HEK293 (cell line): ENCODE measurements at regions not wholly inside any gene's neighbourhood (a gene's known extent, or its start where the extent isn't known, plus 50 kb on each side); places are given as distances from the start of the nearest gene placed in this dataset.
"Not testable (repeated sequence)": the region's sequence is repeated elsewhere in the genome, so short reads cannot be mapped to it uniquely, and the experiment has no call there.

ENCODE experiments used
- CTCF ChIA-PET: fragments of 350-600 bp; formaldehyde crosslinking; extraction: SDS; loops from one replicate; lab custom pipeline; 2021; ENCODE audit warnings: antibody characterized with exemption; lab: Yijun Ruan, JAX
- POLR2A ChIA-PET: fragments of 300-600 bp; formaldehyde crosslinking; extraction: SDS; loops from one replicate; lab custom pipeline; 2020; ENCODE audit warnings: antibody characterized with exemption, inconsistent platforms; lab: Yijun Ruan, JAX
- H3K27ac ChIP-seq: fragments of 200-500 bp; sonication (Bioruptor generic); 2 replicates; pipeline ENCODE4 v1.5.1; 2014; ENCODE audit warnings: low read depth, low read length, control low read depth, inconsistent platforms; ENCODE audit errors: extremely low read depth
- H3K36me3 ChIP-seq, 2 experiments: fragments of 200-500 bp in 1 of 2; sonication (Bioruptor generic) in 1 of 2; 1 replicate in 1 of 2; 2 replicates in 1 of 2; pipeline ENCODE4 v1.5.1; 2014 to 2017; ENCODE audit warnings: inconsistent platforms in 2 of 2, low read length in 2 of 2; ENCODE audit not compliant: control insufficient read depth in 2 of 2, insufficient read depth in 1 of 2
- H3K4me1 ChIP-seq: fragments of 200-500 bp; sonication (Bioruptor generic); 2 replicates; pipeline ENCODE4 v1.5.1; 2014; ENCODE audit warnings: mild to moderate bottlenecking, low read length, inconsistent platforms; ENCODE audit not compliant: control insufficient read depth, insufficient read depth
- H3K4me3 ChIP-seq: 2 replicates; pipeline ENCODE4 v1.5.1; 2011; ENCODE audit warnings: low read depth, mild to moderate bottlenecking, control low read depth, low read length, moderate library complexity
- H3K9me3 ChIP-seq: fragments of 200-500 bp; sonication (Bioruptor generic); 2 replicates; pipeline ENCODE4 v1.5.1; 2014; ENCODE audit warnings: low read depth, low read length, inconsistent platforms; ENCODE audit not compliant: control insufficient read depth, insufficient read depth
- GLIS1 ChIP-seq: fragments of 450-650 bp; formaldehyde crosslinking; IDR thresholded peaks from 2 replicates; pipeline ENCODE4 v1.5.1; 2016; ENCODE audit warnings: missing biosample characterization, missing genetic modification characterization
- GLIS2 ChIP-seq: fragments of 450-650 bp; formaldehyde crosslinking; IDR thresholded peaks from 2 replicates; pipeline ENCODE4 v1.5.1; 2016; ENCODE audit warnings: missing biosample characterization, missing genetic modification characterization
- OVOL3 ChIP-seq: fragments of 450-650 bp; formaldehyde crosslinking; IDR thresholded peaks from 2 replicates; pipeline ENCODE4 v1.5.1; 2016; ENCODE audit warnings: missing biosample characterization, missing genetic modification characterization
- PRDM1 ChIP-seq: fragments of 450-650 bp; formaldehyde crosslinking; IDR thresholded peaks from 2 replicates; pipeline ENCODE4; 2016; ENCODE audit warnings: missing biosample characterization, missing genetic modification characterization
- SP3 ChIP-seq: fragments of 450-650 bp; formaldehyde crosslinking; IDR thresholded peaks from 2 replicates; pipeline ENCODE4 v1.5.1; 2016; ENCODE audit warnings: missing biosample characterization, missing genetic modification characterization
- WT1 ChIP-seq: fragments of 450-650 bp; formaldehyde crosslinking; IDR thresholded peaks from 2 replicates; pipeline ENCODE4 v1.5.1; 2016; ENCODE audit warnings: missing biosample characterization, missing genetic modification characterization
- ZBTB21 ChIP-seq: fragments of 450-650 bp; formaldehyde crosslinking; IDR thresholded peaks from 2 replicates; pipeline ENCODE4 v1.5.1; 2017; ENCODE audit warnings: missing biosample characterization, missing genetic modification characterization
- ZBTB7A ChIP-seq: fragments of 450-650 bp; formaldehyde crosslinking; IDR thresholded peaks from 2 replicates; pipeline ENCODE4 v1.5.1; 2016; ENCODE audit warnings: low read depth, missing biosample characterization, missing genetic modification characterization
- ZEB2 ChIP-seq: fragments of 450-650 bp; formaldehyde crosslinking; IDR thresholded peaks from 2 replicates; pipeline ENCODE4 v1.5.1; 2016; ENCODE audit warnings: missing biosample characterization, missing genetic modification characterization
- ZFP37 ChIP-seq: fragments of 450-650 bp; formaldehyde crosslinking; IDR thresholded peaks from 2 replicates; pipeline ENCODE4 v1.5.1; 2016; ENCODE audit warnings: missing biosample characterization, missing genetic modification characterization
- ZNF16 ChIP-seq: fragments of 450-650 bp; formaldehyde crosslinking; IDR thresholded peaks from 2 replicates; pipeline ENCODE4 v1.5.1; 2016; ENCODE audit warnings: low read depth, missing biosample characterization, missing genetic modification characterization
- ZNF19 ChIP-seq: fragments of 450-650 bp; formaldehyde crosslinking; IDR thresholded peaks from 2 replicates; pipeline ENCODE4; 2016; ENCODE audit warnings: missing biosample characterization, missing genetic modification characterization, low read depth
- ZNF391 ChIP-seq: fragments of 450-650 bp; formaldehyde crosslinking; IDR thresholded peaks from 2 replicates; pipeline ENCODE4 v1.5.1; 2016; ENCODE audit warnings: low read depth, missing biosample characterization, missing genetic modification characterization, borderline replicate concordance
- ZNF394 ChIP-seq: fragments of 450-650 bp; formaldehyde crosslinking; IDR thresholded peaks from 2 replicates; pipeline ENCODE4 v1.5.1; 2016; ENCODE audit warnings: missing biosample characterization, missing genetic modification characterization, mild to moderate bottlenecking, moderate library complexity, borderline replicate concordance
- ZNF473 ChIP-seq: fragments of 450-650 bp; formaldehyde crosslinking; IDR thresholded peaks from 2 replicates; pipeline ENCODE4 v1.5.1; 2017; ENCODE audit warnings: missing biosample characterization, missing genetic modification characterization
- ZNF558 ChIP-seq: fragments of 450-650 bp; formaldehyde crosslinking; IDR thresholded peaks from 2 replicates; pipeline ENCODE4 v1.5.1; 2016; ENCODE audit warnings: missing biosample characterization, missing genetic modification characterization
- ZNF596 ChIP-seq: fragments of 450-650 bp; IDR thresholded peaks from 2 replicates; pipeline ENCODE4 v1.5.0; 2018; ENCODE audit warnings: missing biosample characterization, mild to moderate bottlenecking, missing genetic modification characterization, moderate library complexity
- ZNF610 ChIP-seq: fragments of 450-650 bp; formaldehyde crosslinking; IDR thresholded peaks from 2 replicates; pipeline ENCODE4 v1.5.1; 2016; ENCODE audit warnings: missing biosample characterization, missing genetic modification characterization, borderline replicate concordance
- ZNF664 ChIP-seq: fragments of 450-650 bp; formaldehyde crosslinking; IDR thresholded peaks from 2 replicates; pipeline ENCODE4 v1.5.1; 2016; ENCODE audit warnings: missing biosample characterization, missing genetic modification characterization
- ZSCAN30 ChIP-seq: fragments of 450-650 bp; IDR thresholded peaks from 2 replicates; pipeline ENCODE4 v1.5.1; 2018; ENCODE audit warnings: missing biosample characterization, mild to moderate bottlenecking, missing genetic modification characterization, moderate library complexity
- TF ChIP-seq, protein P1 (sequence below): fragments of 450-650 bp; formaldehyde crosslinking; IDR thresholded peaks from 2 replicates; pipeline ENCODE4 v1.5.1; 2016; ENCODE audit warnings: missing biosample characterization, missing genetic modification characterization
- TF ChIP-seq, protein P2 (sequence below): fragments of 450-650 bp; formaldehyde crosslinking; IDR thresholded peaks from 2 replicates; pipeline ENCODE4 v1.5.1; 2017; ENCODE audit warnings: missing biosample characterization, missing genetic modification characterization

DNA sequence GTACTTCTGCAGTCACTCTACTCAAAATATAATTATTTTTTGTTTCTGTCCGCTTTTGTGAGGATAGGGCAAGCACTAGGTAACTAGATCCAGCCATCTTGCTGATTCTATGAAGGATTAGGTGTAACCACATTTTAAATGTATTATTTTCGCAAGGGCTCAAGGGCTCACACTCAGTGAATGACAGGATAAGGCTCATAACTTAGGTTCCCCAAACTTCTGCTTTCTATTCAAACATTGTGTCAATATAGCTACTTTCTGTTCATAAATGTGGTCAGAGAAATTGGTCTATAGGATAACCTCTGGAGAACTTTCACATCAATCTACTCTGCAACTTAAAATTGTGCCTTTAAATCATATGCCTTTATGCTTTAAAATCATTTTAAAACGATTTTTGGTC is 1141.2 kb downstream of the SORCS1 start:
- CTCF ChIA-PET, result interaction anchor here (1.1 kb wide), 1 partner anchor 18 kb away, joined by 3 read pairs; no protein-coding TSS in a partner anchor
- TF ChIP-seq ZNF16 (tag by site-specific recombination) (no peak), ZNF664 (tag by site-specific recombination) (no peak), ZNF19 (tag by site-specific recombination) (no peak), ZBTB21 (tag by site-specific recombination) (no peak), GLIS1 (tag by site-specific recombination) (no peak), ZNF394 (tag by site-specific recombination) (no peak), PRDM1 (tag by site-specific recombination) (no peak), ZFP37 (tag by site-specific recombination) (no peak), WT1 (tag by site-specific recombination) (no peak), GLIS2 (tag by site-specific recombination) (no peak), ZEB2 (tag by site-specific recombination) (no peak)
- Histone ChIP-seq H3K4me1 (no peaks in the 10 kb centered on the region), H3K36me3 (no peaks in the 10 kb centered on the region), H3K4me3 (no peak overlapping the region), H3K9me3 (no peaks in the 10 kb centered on the region), H3K27ac (no peak overlapping the region)
- POLR2A ChIA-PET, result no interaction called here

DNA sequence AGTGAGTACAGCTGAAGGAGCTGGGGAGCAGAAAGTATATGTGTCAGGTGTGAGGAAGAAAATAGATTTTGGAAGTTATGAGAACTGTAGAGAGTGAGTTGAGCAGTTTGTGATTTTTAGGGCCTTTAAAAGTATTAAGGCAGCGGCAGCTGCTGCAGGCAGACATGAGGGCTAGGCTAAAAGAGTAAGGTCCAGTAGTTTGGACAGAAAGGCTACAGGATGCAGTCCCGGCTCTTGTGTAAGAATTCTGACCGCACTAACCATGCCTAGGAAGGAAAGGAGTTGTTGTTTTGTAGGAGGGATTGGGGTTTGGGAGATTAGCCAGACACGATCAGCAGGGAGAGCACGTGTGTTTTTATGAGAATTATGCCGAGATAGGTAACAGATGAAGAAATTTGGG is 1144.9 kb downstream of the SORCS1 start:
- H3K9me3 ChIP-seq, H3K36me3 ChIP-seq, POLR2A ChIA-PET, H3K4me1 ChIP-seq, H3K4me3 ChIP-seq, CTCF ChIA-PET, H3K27ac ChIP-seq: not testable (repeated sequence)

DNA sequence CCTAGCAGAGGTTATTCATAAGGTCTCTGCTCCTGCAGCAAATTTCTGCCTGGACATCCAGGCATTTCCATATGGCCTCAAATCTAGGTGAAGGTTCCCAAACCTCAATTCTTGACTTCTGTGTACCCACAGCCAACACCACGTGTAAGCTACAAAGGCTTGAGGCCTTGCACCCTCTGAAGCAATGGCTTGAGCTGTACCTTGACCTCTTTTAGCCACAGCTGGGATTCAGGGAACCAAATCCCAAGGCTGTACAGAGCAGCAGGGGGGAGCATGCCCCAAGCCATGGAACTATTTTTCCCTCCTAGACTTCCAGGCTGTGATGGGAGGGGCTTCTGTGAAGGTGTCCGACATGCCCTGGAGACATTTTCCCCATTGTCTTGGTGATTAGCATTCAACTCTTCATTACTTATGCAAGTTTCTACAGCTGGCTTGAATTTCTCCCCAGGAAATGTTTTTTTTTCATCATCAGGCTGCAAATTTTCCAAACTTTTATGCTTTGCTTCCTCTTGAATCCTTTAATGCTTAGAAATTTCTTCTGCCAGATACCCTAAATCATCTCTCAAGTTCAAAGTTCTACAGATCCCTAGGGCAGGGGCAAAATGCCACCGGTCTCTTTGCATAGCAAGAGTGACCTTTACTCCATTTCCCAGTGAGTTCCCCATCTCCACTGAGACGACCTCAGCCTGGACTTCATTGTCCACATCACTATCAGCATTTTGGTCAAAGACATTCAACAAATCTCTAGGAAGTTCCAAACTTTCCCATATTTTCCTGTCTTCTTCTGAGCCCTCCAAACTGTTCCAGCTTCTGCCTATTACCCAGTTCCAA is 1148.9 kb downstream of the SORCS1 start:
- H3K4me3 ChIP-seq, H3K36me3 ChIP-seq, H3K27ac ChIP-seq, POLR2A ChIA-PET, CTCF ChIA-PET, H3K4me1 ChIP-seq, H3K9me3 ChIP-seq: not testable (repeated sequence)

DNA sequence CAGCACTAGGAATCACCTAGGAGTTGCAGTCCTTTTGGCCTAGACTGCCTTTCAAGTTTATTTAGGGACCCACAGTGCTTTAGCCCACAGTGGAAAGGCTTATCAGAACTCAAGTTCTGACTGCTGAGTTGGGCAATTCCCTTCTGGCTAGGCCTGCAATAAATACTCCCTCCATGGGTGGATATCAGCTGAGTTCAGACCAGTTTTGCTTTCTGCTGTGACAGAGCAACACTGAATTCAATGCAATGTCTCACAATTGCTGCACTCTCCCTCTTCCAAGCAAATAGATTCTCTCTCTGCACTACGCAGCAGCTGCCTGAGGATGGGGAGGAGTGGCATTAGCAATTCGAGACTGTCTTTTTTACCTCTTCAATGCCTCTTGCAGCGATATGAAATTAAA is 1153.3 kb downstream of the SORCS1 start:
- H3K4me1 ChIP-seq, result no peaks in the 10 kb centered on the region
- no peak overlapping the region for H3K27ac ChIP-seq
- H3K9me3 ChIP-seq, result no peaks in the 10 kb centered on the region
- H3K4me3 ChIP-seq, result no peak overlapping the region
- no peak for TF ChIP-seq ZNF610 (tag by site-specific recombination)
- TF ChIP-seq ZSCAN30 (tag by site-specific recombination), result no peak
- TF ChIP-seq ZBTB7A (tag by site-specific recombination), result no peak
- TF ChIP-seq SP3 (tag by site-specific recombination), result no peak
- no peak for TF ChIP-seq ZNF558 (tag by site-specific recombination)
- CTCF ChIA-PET, result no interaction called here
- POLR2A ChIA-PET, result no interaction called here
- H3K36me3 ChIP-seq, result no peaks in the 10 kb centered on the region

DNA sequence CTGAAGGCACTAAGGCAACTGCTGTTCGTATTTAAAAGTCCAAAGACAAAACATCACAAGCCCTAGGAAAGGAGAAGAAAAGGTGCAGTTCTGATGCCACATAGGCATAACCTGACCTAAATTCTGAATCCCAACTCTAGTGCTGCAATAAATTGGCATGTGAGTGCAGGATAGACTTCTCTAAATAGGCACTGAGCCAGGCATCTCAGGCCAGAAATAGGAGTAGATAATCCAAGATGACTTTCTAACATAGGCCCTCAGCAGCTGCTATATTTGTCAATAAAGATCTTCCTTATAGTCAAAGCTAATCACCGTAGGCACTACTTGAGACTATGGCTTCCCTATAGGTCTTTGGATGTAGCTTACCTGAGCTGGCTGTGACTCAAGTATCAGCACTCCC is 1163.8 kb downstream of the SORCS1 start:
- H3K36me3 ChIP-seq, result no peaks in the 10 kb centered on the region
- H3K4me1 ChIP-seq, result no peaks in the 10 kb centered on the region
- no peak overlapping the region for H3K4me3 ChIP-seq
- CTCF ChIA-PET, result interaction anchor here (0.7 kb wide), 1 partner anchor 188 kb away, joined by 3 read pairs; no protein-coding TSS in a partner anchor
- no peaks in the 10 kb centered on the region for H3K9me3 ChIP-seq
- POLR2A ChIA-PET, result no interaction called here
- H3K27ac ChIP-seq, result no peak overlapping the region
- TF ChIP-seq, protein P1, sequence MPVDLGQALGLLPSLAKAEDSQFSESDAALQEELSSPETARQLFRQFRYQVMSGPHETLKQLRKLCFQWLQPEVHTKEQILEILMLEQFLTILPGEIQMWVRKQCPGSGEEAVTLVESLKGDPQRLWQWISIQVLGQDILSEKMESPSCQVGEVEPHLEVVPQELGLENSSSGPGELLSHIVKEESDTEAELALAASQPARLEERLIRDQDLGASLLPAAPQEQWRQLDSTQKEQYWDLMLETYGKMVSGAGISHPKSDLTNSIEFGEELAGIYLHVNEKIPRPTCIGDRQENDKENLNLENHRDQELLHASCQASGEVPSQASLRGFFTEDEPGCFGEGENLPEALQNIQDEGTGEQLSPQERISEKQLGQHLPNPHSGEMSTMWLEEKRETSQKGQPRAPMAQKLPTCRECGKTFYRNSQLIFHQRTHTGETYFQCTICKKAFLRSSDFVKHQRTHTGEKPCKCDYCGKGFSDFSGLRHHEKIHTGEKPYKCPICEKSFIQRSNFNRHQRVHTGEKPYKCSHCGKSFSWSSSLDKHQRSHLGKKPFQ (tag by site-specific recombination), result no peak
- TF ChIP-seq ZNF391 (tag by site-specific recombination) (no peak), OVOL3 (tag by site-specific recombination) (no peak), ZNF596 (tag by site-specific recombination) (no peak), ZNF473 (tag by site-specific recombination) (no peak)
- TF ChIP-seq, protein P2, sequence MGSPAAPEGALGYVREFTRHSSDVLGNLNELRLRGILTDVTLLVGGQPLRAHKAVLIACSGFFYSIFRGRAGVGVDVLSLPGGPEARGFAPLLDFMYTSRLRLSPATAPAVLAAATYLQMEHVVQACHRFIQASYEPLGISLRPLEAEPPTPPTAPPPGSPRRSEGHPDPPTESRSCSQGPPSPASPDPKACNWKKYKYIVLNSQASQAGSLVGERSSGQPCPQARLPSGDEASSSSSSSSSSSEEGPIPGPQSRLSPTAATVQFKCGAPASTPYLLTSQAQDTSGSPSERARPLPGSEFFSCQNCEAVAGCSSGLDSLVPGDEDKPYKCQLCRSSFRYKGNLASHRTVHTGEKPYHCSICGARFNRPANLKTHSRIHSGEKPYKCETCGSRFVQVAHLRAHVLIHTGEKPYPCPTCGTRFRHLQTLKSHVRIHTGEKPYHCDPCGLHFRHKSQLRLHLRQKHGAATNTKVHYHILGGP (tag by site-specific recombination), result no peak
